ENCODE measurements at regions not wholly inside any gene's neighbourhood (a gene's known extent, or its start where the extent isn't known, plus 50 kb on each side); places are given as distances from the start of the nearest gene placed in this dataset.

DNA sequence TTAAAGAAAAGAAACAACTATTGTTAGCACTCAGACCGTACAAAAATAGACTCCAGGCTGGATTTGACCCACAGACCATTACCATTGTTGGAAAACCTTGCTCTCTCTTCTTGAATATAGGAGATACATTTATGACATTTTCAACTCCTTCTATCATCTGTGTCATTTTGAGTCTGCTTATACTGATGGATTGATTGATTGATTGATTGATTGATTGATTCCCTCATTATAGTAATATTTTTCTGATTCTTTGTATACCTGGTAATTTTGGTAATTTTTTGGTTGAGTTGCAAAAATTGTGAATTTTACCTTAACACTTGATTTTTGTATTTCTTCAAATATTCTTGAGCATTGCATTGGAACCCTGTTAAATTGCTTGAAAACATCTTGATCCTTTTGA lies 114.2 kb upstream of the KLHL29 start:
- H3K4me3 ChIP-seq (ENCODE audit: low read depth, low read length), result no peak overlapping the region
- TF ChIP-seq, protein P1, sequence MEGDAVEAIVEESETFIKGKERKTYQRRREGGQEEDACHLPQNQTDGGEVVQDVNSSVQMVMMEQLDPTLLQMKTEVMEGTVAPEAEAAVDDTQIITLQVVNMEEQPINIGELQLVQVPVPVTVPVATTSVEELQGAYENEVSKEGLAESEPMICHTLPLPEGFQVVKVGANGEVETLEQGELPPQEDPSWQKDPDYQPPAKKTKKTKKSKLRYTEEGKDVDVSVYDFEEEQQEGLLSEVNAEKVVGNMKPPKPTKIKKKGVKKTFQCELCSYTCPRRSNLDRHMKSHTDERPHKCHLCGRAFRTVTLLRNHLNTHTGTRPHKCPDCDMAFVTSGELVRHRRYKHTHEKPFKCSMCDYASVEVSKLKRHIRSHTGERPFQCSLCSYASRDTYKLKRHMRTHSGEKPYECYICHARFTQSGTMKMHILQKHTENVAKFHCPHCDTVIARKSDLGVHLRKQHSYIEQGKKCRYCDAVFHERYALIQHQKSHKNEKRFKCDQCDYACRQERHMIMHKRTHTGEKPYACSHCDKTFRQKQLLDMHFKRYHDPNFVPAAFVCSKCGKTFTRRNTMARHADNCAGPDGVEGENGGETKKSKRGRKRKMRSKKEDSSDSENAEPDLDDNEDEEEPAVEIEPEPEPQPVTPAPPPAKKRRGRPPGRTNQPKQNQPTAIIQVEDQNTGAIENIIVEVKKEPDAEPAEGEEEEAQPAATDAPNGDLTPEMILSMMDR (IDR thresholded peaks at IDR 0.05; ENCODE audit: control insufficient read depth, extremely low read depth, insufficient read depth), result no peak
- DNase-seq (ENCODE audit: low read depth), result no peak

DNA sequence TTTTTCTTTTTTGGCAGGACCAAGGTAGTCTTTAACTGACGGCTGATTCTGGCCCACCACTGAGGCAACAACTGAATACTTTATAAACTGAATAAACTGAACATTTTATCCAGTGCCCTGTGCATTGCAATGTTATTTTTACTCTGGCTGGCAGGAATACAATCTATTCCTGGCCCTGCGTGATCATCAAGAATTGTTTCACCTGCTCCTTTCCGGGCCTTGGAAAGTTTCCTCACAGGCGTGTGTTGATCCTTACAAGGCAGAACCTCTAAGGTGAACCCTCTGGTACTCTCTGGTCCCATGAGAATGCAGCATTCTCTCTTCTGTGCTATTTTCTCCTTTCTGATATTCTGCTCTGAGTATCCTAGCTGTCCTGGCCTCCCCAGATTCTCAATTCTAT lies 113.7 kb upstream of the KLHL29 start:
- DNase-seq (ENCODE audit: low read depth), result no peak
- TF ChIP-seq, protein P1 (IDR thresholded peaks at IDR 0.05; ENCODE audit: control insufficient read depth, extremely low read depth, insufficient read depth), result no peak
- H3K4me3 ChIP-seq (ENCODE audit: low read depth, low read length), result no peak overlapping the region

DNA sequence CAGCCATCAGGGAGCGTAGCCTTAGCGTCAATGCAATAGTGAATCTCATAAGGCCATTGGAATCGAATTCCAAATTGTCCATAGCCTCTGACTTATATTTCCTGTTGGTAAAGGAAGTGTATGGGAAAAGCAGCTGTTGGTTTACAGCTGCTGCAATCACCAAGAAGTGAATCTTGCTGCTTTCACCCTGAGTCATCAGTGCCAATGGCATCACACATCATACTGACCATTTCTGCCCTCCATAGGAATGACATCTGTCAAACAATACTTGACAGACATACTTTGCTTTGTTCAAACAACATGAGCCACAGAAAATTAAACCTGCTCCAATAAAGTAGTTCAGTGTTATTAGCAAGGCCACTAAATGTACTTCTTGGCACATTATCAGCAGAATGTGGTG lies 111.2 kb upstream of the KLHL29 start:
- TF ChIP-seq, protein P1 (IDR thresholded peaks at IDR 0.05; ENCODE audit: control insufficient read depth, extremely low read depth, insufficient read depth), result no peak
- no peak overlapping the region for H3K4me3 ChIP-seq (ENCODE audit: low read depth, low read length)
- no peak for DNase-seq (ENCODE audit: low read depth)

DNA sequence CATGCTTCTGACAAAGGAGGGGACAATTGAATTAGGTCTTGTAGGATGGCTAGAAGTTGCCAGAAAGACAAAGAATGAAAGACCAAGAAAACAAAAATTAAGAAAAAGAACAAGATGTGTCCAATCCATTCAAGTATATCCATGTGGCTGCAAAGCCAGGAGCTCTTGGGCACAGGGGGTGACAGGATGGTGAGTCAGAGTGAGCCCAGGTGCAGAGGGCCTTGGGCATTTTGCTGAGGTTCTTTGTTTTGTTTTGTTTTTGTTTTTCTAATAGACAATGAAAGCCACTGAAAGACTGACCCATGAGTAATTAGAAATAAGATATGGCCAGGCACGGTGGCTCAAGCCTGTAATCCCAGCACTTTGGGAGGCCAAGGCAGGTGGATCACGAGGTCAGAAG lies 104.6 kb upstream of the KLHL29 start:
- TF ChIP-seq, protein P1 (IDR thresholded peaks at IDR 0.05; ENCODE audit: control insufficient read depth, extremely low read depth, insufficient read depth), result no peak
- H3K4me3 ChIP-seq (ENCODE audit: low read depth, low read length), result no peak overlapping the region
- no peak for DNase-seq (ENCODE audit: low read depth)

DNA sequence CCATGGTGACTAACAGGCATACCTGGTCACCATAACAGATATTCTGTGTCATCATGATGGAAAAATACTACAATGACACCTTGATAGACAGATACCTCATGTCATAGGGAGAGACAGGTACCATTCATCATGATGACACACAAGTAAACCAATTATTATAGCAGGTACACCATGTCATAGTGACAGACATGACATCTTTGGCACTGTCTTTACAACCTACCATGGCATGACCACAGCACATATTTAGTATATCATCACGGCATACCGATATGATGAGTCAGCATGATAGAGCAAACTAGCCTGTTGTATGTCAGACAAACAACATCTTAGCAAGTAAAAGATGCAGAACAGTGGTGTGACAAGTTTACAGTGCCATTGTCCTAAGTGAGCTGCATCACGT lies 101.3 kb upstream of the KLHL29 start:
- TF ChIP-seq, protein P1 (IDR thresholded peaks at IDR 0.05; ENCODE audit: control insufficient read depth, extremely low read depth, insufficient read depth), result no peak
- H3K4me3 ChIP-seq (ENCODE audit: low read depth, low read length), result no peak overlapping the region
- no peak for DNase-seq (ENCODE audit: low read depth)

DNA sequence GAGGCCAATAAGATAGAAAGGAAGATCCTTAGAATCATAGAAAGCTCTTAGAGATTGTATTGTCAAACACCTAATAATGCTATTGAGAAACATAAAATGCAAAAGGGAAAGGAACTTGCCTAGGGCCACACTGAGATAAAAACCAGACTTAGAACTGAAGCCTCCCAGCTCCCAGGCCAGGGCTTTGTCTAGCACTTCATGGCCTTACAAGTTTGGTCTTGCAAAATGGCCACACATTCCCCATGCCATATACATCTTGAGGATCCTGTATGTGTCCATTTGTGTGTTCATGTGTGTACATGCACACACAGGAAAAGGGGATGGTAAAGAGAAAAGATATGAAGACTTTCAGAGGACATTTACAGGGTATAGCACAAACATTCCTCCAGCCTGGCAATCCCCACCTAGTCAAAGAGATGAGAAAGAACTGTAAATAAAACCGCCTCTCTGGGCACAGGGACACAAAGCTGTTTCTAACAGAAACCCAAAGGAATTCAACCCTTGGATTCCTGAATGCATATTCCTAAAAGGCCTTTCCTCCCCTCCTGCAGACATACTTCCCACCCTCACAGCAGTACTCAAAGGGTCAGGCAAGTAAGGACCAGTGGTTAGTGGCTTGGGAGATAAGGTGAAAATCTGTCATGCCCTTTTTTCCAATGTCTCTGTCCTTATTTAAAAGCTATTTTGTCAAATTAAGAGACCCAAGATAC lies 99.7 kb upstream of the KLHL29 start:
- H3K4me3 ChIP-seq (ENCODE audit: low read depth, low read length), result no peak overlapping the region
- TF ChIP-seq, protein P1 (IDR thresholded peaks at IDR 0.05; ENCODE audit: control insufficient read depth, extremely low read depth, insufficient read depth), result no peak
- DNase-seq (ENCODE audit: low read depth), result no peak

Measured in LNCaP clone FGC (cell line).